HG03460 (cell line): ENCODE measurements at regions not wholly inside any gene's neighbourhood (a gene's known extent, or its start where the extent isn't known, plus 50 kb on each side); places are given as distances from the start of the nearest gene placed in this dataset.
"Not testable (repeated sequence)": the region's sequence is repeated elsewhere in the genome, so short reads cannot be mapped to it uniquely, and the experiment has no call there.

Source experiments
- ATAC-seq: cut with Tn5 transposase; IDR thresholded peaks from one replicate; pipeline ENCODE4 v1.9.1; 2021; ENCODE audit not compliant: unreplicated experiment

- ATAC-seq, result no peak
Measured at GRCh38 chr11:28842716-28843115, 734.5 kb downstream of the METTL15 start.

GRCh38 chr11:28838741-28839140 lies 730.6 kb downstream of the METTL15 start:
- ATAC-seq, result no peak

DNA sequence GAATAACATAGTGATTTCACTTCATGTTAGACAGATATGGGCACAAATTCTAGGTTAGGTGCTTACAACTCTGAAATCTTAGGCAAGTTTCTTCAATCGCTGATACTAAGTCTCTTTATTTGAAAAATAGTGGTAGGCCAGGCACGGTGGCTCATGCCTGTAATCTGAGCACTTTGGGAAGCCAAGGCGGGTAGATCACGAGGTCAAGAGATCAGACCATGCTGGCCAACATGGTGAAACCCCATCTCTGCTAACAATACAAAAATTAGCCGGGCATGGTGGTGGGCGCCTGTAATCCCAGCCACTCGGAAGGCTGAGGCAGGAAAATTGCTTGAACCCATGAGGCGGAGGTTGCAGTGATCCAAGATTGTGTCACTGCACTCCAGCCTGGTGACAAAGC lies 729.4 kb downstream of the METTL15 start:
- ATAC-seq, result no peak

DNA sequence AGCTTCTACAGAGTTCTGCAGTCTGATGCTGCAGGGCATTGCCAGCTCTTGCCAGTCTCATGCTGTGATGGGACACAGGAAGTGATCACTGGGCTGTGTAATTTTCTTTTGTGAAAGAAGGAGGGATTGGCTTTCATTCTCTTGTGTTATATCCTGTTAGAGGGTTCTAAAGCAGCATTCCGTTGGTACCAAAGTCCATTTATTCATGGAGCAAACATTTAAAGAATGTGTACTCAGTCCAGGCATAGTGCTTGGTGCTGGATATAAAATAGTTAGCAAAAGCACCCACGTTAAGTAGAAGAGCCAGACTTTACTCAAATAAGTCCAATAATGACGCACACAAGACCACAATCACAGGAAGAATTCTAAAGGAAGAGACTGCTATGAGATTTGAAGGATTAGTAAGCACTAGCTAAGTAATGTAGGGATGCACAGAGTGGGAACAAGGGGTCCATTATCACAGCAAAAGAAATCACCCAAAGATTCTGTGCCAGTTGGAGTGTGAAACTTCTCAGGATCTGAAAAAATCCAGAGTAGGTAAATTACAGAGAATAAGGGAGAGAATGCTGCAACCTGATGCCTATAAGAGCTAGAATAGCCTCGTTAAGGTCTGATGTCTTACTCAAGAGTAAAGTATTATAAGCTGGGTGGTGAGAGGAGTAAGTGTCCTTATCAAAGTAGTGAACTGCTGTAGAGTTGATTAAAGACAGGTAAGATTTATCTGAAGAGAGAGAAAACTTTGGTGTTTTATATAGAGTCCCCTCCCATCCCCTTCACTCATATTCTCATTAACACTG lies 728.3 kb downstream of the METTL15 start:
- no peak for ATAC-seq

GRCh38 chr11:28835790-28836189 lies 727.6 kb downstream of the METTL15 start:
- no peak for ATAC-seq

- ATAC-seq, result no peak
Measured at GRCh38 chr11:28835317-28835716, 727.1 kb downstream of the METTL15 start.

DNA sequence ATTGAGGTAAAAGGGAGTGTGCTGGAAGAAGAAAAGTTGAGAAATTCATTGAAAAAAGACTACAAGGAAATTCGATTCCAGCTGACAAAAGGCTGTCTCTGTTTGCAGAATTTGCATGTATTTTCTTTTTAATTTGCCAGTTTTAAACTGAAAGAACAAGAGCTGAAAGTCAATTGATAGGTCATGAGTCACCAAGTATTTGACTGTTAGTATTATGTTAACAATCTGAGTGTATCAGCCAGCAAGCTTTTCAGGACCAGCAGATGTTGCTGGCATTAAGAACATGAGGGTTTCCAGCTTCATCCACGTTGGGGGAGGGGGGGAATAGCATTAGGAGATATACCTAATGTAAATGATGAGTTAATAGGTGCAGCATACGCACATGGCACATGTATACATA lies 726.7 kb downstream of the METTL15 start:
- no peak for ATAC-seq

DNA sequence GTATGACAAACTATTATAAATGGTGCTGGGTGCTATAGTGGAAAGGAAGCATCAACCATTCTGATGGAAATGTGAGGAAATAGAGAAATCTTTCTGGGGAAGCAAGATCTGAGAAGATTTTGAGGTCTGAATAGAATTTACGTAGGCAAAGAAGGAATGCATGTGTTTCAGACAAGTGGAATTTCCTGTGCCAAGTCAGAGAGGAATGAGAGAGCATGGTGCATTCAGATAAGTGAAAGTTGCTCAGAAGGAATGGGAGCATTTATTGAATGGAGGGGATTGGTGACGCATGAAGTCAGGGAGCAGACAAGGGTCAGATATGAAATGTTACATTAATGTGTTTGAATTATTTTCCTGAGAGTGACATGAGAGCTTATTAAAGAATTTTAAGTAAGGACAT lies 725.5 kb downstream of the METTL15 start:
- no peak for ATAC-seq

DNA sequence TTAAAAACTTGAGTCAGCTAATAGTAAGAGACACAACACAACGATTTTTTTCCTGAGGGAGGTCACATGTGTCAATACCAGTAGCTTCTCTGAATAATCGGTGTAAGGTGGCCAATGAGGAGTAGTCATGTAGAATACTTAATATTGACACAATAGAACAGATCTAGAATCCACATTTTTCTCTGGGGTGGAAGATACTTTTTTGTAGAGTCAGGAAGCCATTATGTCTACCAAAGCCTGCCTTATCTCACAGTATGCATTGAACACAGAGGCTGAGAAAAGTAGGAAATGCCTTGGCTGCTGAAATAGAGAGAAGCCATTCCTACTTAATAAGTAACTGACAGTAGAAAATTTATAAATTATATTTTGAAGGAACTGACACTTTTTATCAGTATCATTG lies 725.0 kb downstream of the METTL15 start:
- no peak for ATAC-seq

DNA sequence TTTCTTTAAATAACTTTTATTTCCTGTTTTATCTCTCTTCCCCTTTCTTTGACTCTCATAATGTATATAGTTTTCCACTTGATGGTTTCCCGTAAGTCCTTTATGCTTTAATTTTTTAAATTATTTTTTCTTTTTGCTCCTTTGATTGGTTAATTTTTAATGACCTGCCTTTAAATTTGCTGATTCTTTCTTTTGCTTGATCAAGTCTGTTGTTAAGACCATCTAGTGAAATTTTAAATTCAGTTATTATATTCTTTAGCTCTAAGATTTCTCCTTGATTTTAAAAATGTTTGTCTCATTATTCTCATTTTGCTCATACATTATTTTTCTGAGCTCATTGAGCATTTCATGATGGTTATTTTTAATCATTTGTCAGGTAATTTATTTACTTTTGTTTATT lies 718.6 kb downstream of the METTL15 start:
- no peak for ATAC-seq

DNA sequence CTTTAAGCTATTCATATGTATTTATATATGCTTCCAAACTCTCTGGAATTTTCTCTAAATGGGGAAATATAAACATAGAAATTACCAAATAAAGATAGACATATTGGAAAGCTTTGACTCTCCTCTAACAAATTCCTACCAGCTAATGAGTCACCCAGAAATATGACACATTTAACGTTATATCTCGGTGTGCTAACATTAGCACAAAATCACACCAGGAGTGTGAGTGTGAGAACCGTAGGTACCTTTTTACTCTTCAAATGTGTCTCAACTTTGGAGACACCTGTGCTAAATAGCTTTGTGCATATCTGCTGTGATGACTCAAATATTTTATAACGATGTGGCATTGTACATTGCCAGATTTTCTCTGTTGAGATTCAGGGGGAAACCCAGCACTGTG lies 714.4 kb downstream of the METTL15 start:
- ATAC-seq, result no peak

- no peak for ATAC-seq
Measured at GRCh38 chr11:28820296-28820989, 712.3 kb downstream of the METTL15 start.

DNA sequence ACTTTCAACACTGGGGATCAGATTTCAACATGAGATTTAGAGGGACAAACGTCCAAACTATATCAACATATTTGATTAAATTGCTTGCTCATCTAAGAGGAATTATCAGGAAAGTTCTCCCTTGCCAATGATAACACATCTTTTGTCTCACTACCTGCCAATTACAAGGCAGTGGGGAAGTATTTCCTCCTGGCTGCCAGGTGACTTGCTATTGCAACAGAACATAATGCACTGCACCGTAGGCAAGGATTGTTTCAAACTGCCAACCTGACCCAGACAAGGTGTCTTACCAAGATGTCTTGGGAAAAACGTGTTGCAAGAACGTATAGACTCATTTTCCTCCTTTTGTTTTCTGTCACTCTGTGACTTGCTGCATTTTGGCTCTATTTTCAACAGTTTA lies 711.6 kb downstream of the METTL15 start:
- no peak for ATAC-seq

DNA sequence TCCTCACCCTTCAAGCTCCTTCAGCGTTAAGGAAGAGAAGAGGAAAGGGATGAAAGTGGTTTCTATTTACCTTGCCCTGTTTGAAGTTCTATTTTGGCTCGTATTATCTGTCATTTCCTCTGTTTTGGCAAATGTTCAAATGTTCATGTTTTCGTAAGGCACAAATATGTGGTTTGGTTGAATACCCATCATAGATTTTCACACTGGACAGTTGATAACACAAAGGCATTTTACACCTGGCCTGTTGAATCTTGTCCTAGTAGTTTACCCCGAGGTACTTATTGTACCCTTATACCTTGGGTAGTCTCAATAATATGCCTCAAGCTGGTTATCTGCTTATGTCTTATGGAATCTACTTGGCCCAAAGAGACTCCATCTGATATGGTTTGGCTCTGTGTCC lies 706.9 kb downstream of the METTL15 start:
- no peak for ATAC-seq

- no peak for ATAC-seq
Measured at GRCh38 chr11:28808771-28809170, 700.6 kb downstream of the METTL15 start.

GRCh38 chr11:28799316-28799715 lies 691.1 kb downstream of the METTL15 start:
- ATAC-seq, result no peak

DNA sequence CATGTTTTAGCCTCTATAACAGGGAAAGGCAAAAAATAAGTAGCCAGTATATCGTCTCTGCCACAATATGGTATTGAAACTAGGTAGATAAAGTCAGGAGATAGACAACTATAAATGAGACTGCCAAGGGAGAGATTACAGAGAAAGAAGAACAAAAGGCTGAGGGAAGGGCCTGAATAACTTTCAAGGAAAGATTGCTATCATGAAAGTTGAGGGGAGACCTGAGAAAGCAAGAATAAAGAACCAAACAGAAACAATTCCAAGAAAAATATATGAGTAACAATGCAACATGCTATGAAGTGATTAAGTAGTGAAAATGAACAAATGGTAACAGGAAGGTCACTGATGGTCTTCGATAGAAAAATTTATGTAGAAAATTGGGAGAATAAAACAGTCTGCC lies 690.1 kb downstream of the METTL15 start:
- ATAC-seq, result no peak

DNA sequence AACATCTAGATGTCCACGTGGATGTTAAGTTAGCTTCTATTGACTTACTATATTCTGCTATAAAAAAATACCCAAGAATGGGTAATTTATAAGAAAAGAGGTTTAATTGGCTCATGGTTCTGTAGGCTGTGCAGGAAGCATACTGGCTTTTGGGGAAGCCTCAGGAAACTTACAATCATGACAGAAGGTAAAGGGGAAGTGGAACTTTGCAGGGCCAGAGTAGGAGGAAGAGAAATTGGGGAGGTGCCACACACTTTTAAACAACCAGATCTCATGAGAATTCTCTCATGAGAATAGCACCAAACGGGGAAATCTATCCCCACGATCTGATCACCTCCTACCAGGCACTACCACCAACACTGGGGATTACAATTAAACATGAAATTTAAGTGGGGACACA lies 689.3 kb downstream of the METTL15 start:
- no peak for ATAC-seq

DNA sequence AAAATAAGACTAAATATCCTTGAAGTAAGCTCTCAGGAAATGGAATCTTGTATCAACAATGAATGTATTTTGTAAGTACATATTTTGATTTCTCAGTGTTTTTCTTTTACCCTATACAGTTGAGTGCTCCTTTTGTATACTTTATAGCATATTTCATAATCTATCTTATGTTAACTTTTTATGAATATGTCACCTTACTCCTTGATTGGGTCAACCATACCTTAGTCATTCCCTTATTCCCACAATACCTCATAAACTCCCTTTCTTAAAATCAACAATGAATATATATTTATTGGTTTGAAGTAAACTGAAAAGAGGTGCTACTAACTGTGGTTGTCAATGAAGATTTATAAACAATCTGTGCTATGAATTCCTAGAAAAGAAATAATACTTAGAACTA lies 686.2 kb downstream of the METTL15 start:
- no peak for ATAC-seq

- no peak for ATAC-seq
Measured at GRCh38 chr11:28793282-28793738, 685.1 kb downstream of the METTL15 start.

DNA sequence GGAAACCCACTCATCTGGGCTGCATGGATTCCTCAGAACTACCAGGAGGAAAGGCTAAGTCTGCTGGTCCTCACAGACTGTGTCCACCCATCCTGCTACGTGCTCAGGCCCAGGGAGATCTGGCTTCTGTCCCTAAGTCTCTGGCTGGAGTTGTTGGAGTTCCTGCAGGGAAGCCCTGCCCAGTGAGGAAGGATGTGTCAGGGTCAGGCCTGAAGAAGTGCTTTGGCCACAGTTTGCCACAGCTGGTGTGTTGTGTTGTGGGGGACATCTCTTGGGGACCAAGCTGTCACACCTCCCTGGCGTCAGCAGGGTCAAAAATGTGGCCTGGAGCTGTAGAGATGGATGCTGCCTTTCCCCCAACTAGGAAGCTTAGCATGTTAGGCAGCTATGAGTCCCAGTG lies 684.7 kb downstream of the METTL15 start:
- ATAC-seq, result no peak

DNA sequence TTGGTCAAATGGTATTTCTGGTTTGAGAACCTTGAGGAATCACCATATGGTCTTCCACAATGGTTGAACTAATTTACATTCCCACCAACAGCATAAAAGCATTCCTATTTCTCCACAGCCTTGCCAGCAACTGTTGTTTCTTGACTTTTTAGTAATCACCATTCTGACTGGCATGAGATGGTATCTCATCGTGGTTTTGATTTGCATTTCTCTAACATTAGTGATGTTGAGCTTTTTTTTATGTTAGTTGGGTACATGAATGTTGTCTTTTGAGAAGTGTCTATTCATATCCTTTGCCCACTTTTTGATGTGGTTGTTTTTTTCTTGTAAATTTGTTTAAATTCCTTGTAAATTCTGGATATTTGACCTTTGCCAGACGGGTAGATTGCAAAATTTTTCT lies 679.7 kb downstream of the METTL15 start:
- not testable (repeated sequence) for ATAC-seq

DNA sequence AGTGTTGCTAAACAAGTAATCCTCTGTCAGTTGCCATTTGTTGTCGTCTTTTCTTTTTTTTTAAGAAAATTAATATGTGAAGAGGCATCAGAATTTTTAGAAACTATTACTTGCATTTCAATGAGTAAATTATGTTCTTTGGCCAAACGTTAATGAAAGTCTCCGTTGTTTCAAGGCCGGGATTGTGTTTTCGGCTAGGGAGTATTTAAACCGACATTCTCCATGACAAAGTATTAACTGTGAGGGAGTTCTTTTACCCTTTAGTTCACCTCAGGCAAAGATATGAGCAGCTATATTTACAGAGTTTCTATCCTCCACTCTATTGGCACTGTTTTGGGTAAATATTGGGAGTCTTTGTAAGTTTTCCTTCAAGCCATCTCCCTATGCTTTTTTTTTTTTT lies 668.9 kb downstream of the METTL15 start:
- ATAC-seq, result no peak
